ENCODE measurements at regions not wholly inside any gene's neighbourhood (a gene's known extent, or its start where the extent isn't known, plus 50 kb on each side); places are given as distances from the start of the nearest gene placed in this dataset.
"Not testable (repeated sequence)": the region's sequence is repeated elsewhere in the genome, so short reads cannot be mapped to it uniquely, and the experiment has no call there.

DNA sequence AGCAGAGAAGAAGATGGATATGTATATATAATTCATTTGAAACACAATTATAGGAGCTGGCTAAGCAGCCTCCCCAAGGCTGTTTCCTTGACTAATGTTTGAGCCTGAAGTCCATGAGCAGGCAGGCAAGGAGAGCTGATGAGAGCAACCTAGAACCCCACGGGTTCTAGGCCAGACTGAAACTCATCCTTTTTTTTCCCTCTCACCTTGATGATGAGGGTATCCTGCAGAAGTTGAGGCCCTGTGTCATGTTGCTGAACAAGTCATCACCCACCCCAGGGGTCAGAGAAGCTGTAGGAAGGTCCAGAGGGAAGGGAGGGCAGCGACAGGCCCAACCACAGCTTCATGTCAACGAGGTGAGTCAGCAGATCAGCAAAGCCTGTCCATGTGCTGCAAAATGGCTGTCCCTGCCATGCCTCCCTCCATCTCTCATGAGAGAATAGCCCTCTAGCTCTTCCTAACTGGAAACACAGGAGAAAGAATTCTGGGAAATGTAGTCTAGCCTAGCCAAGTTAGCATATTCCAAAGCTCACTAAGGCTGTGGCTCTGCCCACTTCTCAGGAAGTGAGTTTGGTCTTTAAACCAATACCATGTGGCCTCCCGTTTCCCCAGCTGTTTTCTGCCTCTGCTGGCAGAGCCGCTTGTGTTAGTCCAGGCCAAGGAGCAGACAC lies 91.3 kb upstream of the DTNBP1 start:
- DNase-seq: no peak

DNA sequence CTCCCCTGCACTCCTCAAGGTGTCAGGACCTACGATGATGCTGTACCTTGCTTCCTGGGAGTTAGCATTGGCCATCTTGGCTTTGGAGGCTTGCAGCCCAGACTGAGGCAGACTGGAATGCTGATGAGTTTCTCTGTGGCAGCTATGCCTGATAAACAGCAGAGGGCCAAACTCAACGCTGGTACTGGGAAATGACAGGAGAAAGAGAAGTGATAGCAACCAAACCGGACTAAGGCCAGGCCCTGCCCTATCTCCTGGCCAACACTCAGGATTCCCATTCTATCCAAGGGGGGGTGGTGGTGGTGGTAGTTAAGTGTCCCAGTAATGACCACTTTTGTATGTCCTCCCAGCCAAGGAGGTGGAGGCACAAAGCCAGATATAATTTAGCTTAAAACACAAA lies 90.0 kb upstream of the DTNBP1 start:
- DNase-seq: no peak

DNA sequence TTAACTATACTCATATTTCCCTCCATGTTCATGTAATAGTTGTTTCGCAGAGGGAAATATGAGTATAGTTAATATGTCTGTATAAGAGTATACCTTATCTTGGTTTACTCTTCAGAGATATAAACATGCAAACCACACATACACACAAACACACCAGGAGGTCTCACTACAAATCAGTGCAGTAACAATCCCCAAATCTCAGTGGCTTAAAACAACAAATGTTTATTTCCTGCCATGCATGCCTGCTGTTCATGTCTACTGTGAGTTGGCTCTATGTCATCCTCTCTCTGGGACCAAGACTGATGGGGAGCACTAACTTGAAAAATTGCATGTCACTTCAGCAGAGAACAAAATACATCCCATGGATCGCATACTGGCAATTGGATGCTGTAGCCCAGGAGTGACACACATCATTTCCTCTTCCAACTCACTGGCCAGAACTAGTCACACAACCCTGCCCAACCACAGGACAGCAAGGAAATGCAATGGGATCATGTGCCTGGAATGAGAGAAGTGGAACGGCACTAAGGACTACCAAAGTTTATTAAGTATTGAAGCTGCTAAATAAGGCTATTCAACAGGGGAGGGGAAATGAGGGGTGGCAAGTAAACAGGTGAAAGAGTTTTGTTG lies 89.0 kb upstream of the DTNBP1 start:
- no peak for DNase-seq

DNA sequence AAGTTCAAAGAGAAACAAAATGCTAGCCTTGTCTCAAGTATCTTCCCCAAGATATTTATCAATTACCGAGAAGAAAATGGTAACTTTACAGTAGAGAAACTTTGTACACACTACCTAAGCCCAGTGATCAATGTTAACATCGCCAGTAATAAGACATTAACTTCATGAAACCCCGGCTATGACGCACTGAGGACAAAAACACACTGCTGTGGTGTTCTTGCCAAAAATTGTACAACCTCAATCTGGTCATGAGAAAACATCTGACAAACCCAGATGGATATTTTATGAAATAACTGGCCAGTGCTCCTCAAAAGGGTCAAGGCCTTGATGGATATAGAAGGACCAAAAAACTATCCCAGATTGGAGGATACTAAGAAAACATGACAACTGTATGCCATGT lies 85.5 kb upstream of the DTNBP1 start:
- no peak for DNase-seq

- DNase-seq: no peak
These were observed 84.6 kb upstream of the DTNBP1 start for GRCh38 chr6:15747354-15747883.

DNA sequence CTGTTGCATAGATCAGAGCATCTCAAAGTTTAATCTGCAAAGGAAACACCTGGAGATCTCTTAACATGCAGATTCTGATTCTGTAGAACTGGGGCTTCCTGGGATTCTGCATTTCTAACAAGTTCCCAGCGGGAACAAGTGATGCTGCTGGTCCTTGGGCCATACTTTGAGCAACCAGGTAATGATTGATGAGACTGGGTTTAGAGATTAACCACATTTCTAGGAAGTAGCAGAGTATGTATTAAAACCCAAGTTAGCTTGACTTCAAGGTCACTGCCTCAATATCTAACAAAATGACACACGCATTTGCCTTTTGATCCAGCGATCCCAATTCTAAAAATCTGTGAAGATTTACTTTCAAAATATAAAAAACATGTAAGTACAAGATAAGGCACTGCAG lies 83.0 kb upstream of the DTNBP1 start:
- DNase-seq: no peak

DNA sequence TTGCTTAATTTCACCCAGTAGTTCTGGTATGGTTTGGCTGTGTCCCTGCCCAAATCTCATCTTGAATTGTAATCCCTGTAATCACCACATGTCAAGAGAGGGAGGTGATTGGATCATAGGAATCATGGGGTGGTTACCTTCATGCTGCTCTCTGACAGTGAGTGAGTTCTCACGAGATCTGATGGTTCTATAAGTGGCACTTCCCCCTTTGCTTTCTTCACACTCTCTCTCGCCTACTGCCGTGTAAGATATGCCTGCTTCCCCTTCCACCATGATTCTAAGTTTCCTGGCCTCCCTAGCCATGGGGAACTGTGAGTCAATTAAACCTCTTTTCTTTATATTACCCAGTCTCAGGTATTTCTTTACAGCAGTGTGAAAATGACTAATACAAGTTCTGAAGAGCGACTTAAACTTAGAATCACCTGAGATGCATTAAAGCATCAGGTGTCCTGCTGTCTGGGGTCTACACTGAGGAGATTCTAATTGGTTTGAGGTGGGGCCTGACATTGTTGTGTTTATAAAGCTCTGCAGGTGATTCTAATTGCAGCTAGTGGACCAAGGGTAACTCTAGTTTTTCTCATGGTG lies 82.1 kb upstream of the DTNBP1 start:
- peak in 1 of 2 experiments; percentile 15 for DNase-seq

- not testable (repeated sequence) for DNase-seq
These were observed 79.2 kb upstream of the DTNBP1 start for GRCh38 chr6:15742013-15742412.

GRCh38 chr6:15741405-15741804 lies 78.6 kb upstream of the DTNBP1 start:
- DNase-seq: no peak

- DNase-seq: no peak
These were observed 77.0 kb upstream of the DTNBP1 start for GRCh38 chr6:15739867-15740266.

DNA sequence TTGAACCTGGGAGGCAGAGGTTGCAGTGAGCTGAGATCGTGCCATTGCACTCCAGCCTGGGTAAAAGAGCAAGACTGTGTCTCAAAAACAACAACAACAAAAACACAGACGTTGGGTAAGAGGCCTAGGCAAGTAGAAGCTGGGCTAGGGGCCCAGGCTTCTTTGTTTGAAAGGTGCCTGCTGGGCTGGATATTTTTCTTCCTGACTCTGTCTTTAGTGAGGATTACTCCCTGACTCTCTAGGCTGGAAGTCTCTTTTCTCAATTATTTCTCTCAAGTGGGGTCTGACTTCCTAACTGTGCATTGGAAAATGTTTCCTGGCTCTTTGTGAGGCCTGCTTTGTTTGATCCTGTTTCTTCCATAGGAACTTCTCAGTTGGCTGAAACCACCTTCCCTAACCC lies 76.5 kb upstream of the DTNBP1 start:
- no peak for DNase-seq

DNA sequence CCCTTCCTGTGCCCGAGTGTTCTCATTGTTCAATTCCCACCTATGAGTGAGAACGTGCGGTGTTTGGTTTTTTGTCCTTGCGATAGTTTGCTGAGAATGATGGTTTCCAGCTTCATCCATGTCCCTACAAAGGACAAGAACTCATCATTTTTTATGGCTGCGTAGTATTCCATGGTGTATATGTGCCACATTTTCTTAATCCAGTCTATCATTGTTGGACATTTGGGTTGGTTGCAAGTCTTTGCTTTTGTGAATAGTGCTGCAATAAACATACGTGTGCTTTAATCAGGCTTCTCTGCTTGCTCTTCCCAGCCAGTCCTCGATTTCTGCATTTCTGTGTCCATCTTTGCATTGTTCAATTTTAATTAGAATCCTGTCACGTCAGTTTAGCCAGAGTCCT lies 75.4 kb upstream of the DTNBP1 start:
- DNase-seq: not testable (repeated sequence)

DNA sequence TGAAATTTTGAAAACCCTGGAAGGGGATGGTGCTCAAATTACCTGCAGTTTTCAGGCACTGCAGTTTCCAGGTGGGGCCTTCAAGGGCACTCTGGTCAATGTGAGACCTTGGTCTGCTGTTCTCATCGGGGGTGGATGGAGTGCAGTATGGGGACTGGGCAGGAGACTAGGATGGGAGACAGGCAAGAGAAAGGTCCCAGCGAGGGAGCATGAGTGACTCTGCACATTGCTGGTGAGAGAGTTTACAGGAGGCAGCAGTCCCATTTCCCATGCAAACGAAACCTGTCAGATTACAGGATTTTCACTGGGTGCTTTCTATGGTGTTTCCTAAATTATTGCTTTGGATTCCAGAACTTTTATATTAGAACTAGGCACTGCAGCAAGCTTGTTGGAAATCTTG lies 73.5 kb upstream of the DTNBP1 start:
- no peak for DNase-seq

DNA sequence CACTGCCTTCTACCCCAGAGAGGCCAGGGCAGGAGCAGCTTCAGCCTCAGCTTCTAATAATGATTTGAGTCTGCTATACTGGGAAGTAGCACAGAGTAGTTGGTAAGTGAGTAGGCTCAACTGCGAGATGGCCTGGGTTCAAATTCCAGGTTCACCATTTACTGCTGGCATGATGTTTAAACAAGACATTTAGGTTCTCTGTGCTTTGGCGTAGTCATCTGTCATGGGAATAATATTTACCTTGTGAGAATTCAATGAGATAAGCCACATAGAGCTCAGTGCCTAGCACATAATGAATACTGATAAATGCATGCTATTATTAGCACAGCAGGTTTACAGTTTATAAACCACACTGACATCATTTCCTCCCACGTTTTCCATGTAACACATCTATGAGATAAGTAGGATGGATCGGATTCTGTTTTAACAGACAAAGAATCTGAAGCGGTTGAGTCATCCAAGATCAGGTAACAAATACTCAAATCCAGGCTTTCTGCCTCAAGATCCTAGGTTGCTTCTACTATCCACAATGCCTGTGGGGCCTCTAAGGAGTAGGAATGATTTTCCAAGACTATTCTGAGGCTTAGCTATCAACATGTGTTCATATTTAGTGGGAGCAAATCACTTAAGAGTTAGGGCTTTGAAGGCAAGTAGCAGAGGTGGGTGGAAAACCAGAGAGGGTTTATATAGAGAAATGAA lies 72.9 kb upstream of the DTNBP1 start:
- peak in 1 of 2 experiments; percentile 24 for DNase-seq

- DNase-seq: no peak
These were observed 71.5 kb upstream of the DTNBP1 start for GRCh38 chr6:15734118-15734897.

GRCh38 chr6:15730922-15731321 lies 68.1 kb upstream of the DTNBP1 start:
- no peak for DNase-seq

DNA sequence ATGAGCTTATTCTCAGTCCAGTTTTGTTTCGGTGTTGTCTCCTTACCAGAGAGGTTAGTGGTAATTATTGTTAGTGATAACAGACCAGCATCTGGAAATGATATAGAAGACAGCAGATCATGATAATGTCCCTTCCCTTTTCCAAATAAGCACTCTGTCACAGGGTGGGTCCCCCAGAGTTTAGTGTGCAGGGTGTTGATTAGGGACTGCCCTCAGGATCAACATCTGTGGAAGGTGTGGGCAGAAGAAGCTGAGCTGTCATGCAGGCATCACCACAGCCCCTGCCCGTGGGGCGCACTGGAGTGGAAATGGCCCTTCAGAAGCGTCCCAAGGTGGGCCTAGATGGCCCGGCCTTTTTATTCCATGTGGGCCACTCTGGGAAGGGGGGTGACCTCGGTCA lies 67.6 kb upstream of the DTNBP1 start:
- no peak for DNase-seq

DNA sequence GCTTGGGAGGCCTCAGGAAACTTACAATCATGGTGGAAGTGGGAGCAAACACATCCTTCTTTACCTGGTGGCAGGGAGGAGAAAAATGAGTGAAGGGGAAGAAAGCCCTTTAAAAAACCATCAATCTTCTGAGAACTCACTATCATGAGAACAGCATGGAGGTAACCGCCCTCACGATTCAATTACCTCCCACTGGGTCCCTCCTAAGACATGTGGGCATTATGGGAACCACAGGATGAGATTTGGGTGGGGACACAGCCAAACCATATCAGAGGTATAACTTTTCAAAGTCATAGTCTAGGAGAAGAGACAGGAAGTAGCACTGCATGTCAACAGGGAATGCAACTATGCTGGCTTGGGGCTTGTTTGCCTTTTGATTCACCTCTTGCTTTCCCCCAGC lies 59.9 kb upstream of the DTNBP1 start:
- DNase-seq: no peak

DNA sequence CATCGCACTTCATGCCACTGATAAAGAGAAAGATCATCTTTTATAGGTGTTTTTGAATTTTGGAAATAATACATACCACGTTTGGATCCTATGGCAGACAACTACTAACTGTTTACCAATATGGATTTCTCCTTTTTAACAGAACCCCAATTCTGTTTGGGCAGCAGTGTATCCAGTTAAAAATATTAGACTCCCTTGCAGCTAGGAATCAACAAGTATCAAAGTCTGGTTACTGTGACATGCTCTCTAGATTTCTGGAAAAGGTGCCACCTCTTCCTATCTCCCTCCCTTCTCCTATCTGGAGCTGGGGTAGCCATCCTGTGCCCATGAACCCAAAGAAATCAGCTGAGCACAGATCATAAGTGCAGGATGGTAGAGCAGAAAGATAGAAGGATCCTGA lies 54.1 kb upstream of the DTNBP1 start:
- DNase-seq: no peak

DNA sequence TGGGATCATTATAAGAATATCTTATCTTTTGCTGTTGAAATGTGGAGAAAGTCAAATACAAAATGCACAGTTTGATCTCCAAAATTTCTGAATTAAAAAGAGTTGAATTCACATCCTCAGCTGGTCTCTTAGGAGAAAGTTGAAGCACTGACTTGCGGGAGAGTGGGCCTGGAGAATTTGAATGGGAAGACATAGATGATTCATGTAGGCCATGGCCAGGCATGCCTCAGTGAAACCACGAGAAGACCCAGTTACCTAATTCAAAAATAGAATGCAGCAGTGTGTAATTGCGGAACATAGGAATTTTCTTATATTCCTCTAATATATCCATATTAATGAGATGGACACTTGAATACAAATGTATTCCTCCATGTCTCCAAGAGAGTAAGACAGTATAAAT lies 53.0 kb upstream of the DTNBP1 start:
- DNase-seq: no peak

DNA sequence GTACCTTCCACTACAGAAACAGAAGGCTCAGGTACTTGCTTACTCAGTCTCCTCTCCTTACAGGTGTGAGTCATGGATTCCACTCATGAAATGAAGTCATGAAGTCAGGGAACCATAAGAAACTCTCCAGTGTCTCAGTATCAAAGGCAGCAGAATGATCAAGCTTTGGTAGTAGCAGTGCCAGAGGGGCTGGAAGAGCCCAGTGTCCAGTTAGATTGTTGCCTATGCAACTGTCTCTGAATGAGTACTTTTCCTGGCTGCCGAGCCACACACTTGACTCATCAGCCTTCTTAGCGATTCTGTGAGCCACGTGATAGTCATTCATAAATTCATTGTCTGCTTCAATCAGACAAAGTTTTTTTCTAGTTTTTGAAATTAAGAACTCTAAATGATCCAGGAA lies 52.2 kb upstream of the DTNBP1 start:
- peak; percentile 35 to 42 for DNase-seq

DNA sequence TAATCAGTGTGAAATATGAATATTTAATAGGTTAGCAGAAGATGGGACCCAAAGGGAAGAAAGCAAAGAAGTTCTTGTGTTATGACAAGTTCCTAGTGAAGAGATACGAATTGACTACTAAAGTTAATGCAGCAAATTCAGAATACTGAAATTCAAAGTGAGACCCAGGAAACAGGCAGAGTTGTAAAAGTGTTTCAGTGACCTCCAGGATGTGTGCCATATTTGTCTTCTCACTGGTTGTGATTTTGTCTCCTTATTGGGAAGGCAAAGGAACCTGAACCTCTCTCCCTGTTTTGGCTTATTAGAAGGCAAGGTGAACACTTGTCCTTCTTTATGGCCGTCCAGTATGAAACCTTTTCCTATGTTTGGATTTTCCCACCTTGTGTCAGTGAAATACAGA lies 51.8 kb upstream of the DTNBP1 start:
- no peak for DNase-seq

DNA sequence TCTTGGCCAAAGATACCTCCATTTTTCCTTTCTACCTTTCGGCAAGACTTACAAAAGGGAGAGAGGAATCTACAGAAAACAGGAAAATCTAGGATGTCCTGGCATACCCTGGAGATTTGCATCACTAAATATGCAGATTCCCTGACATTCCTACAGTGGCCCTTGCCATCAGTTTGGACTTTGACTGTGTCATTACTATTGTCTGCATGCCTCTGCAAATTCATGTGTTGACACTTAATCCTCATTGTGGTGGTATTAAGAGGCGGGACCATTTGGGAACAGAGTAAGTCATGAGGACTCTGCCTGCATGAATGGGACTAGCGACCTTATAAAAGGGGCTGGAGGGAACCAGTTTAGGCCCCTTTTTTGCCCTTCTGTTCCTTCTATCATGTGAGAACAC lies 50.5 kb upstream of the DTNBP1 start:
- DNase-seq: no peak

Measured in activated CD4-positive, alpha-beta T cell treated with anti-CD3 and anti-CD28 coated beads, Interleukin-2, amount 50 U/mL, for 48 hours (primary cell).